ENCODE measurements at regions not wholly inside any gene's neighbourhood (a gene's known extent, or its start where the extent isn't known, plus 50 kb on each side); places are given as distances from the start of the nearest gene placed in this dataset.

DNA sequence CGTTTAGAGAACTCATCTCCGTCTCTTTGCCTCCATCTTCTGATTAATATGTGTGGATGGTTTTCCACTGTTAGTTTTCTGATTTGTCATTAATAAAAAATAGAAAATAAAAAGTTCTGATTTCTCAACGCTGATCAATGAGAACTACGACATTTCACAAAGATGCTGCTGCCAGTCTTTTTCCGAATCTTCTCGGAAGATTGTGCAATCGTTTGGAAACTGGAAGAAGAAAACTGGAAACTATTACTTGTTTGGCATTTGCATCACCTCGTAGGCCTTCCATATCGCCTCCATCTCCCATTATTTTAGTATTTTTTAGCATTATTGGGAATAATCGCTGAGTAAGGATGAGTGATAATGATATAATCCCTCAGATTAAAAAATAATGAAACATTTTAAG, 123.2 kb upstream of the KLF6 start:
- no peak for DNase-seq

DNA sequence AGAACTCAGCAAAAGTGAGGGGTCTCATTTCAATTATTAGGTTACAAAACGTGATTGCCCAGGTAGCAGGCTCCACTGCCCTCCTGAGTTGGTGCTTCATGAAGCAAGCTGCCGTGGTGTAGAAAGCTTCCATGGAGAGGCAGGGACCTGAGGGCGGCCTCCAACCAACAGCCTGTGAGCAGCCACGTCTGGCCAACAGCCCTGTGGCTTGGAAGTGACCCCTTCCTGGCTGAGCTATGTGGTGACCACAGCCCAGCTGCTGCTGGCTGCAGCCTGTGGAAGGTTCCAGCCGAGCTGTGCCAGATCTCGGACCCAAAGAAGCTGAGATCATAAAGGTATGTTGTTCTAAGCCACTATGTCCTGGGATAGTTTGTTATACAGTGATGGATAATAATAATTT, 122.5 kb upstream of the KLF6 start:
- no peak for DNase-seq

DNA sequence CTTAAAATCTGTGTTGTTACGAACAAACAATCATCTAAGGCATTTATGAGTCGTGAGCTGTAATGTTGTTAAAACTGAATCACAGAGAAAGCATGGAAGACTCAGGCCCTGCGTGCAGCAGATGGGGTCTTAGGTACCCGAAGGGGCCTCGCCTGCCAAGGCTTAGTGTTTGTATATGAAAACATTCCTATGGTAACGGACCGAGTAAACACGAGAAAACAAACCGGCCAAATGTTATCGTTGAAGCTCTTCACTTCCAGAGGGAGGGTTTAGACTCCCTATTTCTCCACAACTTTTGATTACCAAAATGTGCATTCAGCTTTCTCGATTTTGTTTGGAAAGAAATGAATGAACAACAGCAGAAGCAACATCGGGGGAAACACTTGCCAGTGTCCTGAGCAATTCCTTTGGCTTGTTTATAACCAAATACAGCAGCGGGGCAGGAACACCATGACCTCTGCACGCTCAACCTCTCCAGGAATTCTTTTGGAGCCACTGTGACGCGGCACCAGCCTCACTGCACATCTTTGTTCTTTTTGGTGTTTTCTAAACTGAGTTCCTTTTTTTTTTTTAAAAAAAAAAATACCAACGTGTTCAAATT, 121.6 kb upstream of the KLF6 start:
- no peak for DNase-seq

DNA sequence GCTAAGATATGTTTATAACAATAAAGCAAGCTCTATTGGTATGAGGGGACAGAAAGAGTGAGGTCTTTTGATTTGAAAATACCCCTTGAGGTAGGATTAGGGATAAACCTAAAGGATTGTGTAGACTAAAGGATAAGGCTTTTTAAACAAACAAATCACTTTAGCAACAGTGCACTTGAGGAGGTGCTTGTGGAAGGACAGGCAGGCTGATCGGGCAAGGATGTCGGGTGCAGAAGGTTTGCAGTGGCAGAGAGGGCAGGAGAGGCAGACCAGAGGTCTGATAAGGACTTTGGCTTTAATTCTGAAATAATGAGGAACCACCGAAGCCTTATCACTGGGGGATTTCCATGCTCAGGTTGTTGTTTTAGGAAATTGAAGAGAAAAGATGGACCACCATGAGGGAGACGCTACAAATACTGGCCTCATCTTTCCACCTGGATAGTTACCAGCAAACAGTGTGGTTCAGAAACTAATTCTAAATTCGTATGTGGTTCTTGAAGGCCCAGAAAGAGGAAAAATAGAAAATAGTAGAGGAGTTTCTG, 119.5 kb upstream of the KLF6 start:
- no peak for DNase-seq

DNA sequence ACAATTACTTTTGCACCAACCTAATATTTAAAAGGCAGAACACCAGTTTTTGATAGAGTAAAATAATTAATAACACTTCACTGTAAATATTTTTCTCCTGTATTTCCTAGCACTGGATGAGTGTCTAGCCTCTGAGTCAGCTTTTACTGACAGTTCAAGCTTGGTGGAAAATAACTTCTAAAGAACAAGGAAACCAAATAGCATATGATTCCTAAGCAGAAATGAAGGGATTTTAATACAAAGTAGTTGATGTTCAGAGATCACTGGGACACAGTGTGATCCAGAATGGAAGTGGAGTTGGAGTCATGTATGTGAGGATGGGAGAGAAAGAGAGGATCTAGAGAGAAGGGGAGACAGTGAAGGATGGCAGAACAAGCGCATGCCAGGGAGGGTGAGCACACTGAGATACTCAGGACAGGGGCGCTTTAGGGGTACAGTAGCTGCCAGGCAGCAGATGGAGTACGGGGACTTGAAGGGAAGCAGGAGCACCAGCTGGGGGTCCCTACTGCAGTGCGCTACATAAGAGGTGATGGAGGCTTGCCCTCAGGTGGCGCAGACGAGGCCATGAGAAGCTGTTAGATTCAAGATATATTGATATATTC, 117.9 kb upstream of the KLF6 start:
- DNase-seq: no peak

DNA sequence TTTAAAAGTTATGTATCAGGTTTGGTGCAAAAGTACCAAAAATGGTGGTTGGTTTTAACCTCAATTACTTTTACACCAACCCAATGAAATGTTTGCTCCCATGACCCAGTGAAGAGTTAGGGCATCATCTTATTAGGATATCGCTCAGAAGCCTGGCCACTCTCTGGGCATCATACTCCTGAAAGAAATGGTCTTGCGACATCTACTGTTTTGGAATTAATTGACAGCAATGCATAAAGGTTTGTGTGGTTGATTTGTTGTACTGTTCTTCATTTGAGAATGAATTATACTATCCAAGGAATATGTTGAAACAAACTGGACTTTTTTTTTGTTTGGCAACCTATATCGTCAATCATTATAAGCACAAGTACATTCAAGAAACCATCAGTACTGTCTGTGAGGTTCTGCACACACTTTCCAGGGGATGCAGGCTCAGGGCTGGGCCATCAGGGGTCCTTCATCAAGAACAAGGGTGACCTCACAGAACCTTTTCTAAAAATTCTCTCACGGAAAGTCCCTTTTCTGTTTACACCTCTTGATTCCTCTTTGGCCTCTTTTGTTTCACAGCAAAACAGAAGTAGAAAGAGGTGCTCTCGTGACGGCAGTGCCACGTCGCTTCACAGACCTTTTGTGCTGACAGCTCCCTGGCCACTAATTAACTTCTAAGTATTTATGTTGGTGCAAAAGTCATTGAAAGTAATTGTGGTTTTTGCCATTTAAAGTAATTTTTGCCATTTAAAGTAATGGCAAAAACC, 117.2 kb upstream of the KLF6 start:
- DNase-seq: peak in 1 of 2 experiments; percentile 34

DNA sequence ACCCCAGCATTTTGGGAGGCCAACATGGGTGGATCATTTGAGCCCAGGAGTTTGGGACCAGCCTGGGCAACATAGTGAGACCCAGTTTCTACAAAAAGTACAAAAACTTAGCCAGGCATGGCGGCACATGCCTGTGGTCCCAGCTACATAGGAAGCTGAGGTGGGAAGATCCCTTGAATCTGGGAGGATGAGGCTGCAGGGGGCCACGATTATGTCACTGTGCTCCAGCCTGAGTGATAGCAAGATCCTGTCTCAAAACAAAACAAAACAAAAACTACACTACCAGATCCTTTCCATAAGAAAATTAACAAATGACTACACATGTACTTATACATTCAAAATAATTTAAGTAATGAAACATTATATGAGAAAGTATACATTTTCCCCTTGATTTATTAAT, 116.4 kb upstream of the KLF6 start:
- DNase-seq: no peak

DNA sequence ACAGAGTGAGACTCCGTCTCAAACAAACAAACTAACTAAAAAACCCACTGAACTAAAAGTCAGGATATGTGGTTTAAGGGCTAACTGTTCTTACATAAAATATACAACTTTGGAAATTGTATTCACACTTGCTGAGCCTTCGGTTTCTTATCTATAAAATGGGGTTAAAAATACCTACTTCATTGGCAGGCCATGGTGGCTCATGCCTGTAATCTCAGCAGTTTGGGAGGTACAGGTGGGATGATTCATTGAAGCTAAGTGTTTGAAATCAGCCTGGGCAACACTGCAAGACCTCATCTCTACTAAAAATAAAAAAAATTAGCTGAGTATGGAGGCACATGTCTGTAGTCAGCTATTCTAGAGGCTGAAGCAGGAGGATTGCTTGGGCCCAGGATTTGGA, 115.4 kb upstream of the KLF6 start:
- DNase-seq: no peak

DNA sequence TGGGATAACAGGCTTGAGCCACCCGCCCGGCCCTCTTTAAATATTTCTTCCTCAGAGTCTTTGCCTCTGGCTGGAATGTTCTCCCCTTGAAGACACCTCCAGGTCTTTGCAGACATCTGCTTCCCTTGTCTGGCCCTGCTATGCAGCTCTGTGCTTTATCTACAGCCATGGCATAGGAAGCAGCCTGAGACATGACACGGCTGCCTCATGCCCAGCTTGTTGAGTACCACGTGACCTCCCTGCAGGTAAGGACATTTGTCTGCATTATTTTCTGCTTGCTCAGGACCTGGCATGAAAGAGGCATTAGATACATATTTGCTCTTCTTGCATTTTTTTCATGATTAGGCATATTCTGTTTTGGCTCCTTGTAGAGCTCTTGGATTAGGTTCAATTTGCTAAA, 113.8 kb upstream of the KLF6 start:
- DNase-seq: no peak

DNA sequence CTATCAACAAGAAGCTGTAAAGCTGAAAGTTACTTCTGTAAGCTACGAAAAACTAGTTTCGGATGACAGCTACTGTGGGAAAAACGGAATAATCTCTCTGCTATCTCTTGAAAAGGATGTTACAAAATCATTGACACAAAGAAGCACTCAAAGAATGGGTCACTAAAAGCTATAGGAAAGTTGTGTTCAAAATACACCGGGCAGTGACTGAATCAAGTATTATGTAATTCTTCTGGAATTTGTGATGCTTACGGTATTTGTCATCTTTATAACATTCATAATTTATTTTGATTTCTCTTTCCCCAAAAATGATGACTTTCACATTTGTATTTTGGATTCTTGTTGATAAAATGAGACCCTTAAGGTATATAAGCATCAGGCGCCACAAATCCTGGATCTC, 112.1 kb upstream of the KLF6 start:
- DNase-seq: no peak

DNA sequence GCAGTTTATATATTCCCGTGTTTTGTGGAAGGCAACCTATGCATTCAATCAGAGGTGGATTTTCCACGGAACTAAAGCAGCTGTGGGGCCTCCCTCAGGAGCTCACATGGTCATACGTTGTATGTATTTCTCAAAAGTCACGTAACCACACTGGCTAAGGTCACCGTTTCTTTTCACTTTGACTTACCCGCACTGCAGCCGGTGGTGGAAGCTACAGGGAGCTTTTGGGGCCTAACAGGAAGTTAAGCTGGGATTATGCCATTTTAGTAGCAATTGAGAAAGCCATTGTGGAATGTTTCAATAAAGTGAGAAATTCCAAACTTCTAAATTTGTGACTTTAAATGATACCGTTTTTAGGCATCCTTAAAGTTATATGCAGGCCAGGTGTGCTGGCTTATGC, 111.2 kb upstream of the KLF6 start:
- DNase-seq: no peak

DNA sequence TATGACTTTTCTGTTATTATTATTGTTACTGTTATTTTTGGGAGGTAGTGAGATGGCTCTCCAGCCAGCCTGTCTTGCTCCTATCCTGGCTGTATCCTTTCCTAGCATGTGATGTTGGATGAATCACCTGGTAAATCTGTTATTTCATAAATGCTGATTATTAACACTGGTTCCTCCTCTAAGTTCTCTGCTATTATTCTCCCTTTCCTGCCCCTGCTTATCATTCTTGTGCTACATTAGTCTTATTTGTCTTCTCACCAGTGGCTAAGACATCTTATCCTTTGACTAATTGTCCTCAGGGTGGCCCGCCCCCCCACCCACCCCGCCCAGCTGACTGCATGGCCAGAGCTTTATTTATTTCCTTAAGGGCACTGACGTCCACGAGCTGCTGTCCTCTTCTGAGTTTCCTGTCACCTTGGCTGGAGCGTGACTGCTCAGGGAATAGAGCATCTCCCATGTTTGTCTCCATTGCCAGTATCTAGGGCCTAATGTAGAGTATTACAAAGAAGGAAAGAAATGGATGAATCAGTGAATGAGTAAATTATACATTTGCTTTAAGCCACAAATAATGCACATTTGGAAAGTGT, 110.1 kb upstream of the KLF6 start:
- DNase-seq: no peak

DNA sequence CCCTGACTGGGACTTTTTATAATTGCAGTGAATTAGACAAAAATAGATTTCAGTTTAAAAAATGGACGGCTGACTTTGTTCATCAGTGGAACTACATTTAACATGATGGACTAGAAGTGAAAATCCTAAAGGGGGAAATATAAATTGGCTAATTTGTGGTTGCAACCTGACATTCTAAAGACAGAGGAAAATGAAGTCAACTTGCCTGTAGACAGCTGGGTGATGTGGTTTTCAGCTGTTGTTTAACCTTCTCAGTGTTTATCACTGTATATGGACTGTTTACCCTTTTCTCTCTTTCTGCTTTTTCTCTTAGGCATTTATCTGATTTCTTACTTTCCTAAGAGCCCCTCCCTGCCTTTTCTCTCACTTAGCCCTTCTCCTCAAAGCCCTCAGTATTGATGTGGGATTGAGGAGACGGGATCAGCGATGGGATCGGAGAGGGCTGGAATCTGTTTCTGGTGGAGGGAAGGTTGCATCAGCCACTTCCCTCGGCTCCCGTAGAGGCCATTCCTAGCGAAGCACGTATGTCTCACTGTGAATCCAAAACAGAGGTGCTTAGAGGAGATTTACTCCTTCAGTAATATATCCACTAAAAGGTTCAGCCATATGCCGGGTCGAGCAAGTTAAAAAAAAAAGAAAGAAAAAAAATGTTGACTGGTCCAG, 109.0 kb upstream of the KLF6 start:
- no peak for DNase-seq

DNA sequence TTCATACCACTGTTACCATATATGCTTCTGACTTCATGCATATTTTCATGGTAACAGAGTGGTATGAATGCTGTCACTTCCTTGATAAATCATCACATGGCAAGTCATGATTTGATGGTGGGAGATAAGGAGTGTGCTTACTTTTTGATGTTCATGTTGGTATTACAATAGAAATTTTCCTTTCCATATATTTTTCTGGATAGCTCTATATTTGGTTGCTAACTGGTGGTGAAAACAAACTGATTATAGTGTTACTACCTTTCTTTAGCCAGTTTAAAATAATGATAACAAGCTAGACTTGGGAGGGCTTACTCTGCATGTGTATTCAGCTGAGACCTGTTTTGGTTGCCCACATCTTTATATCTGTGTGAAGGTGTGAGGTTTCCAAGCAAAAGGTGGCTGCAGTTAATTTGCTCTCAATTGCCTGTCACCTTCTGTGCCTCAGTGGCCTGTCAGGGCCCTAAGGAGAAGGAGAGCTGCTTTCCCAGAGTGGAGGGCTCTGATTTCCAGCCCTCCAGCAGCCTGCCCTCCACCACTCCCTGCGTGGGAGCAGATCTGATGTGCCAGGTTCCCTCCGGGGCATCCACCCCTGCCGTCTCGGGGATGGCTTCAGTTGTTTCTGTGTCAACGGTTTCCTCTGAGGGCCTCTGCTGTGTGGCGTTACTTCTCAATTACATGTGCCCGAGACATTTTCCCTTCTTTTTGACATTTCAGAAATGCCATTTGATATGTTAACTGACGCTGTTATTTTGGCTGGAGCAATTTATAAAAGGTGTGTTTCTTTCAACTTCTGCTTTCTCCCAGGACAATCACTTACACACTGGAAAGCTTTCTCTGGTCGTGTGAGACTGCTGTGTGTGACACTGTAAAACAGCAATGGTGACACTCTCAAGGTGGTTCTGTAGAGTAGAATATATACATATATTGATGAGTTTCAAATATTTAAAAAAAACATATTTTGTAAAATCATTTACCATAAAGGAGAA, 107.7 kb upstream of the KLF6 start:
- DNase-seq: no peak

DNA sequence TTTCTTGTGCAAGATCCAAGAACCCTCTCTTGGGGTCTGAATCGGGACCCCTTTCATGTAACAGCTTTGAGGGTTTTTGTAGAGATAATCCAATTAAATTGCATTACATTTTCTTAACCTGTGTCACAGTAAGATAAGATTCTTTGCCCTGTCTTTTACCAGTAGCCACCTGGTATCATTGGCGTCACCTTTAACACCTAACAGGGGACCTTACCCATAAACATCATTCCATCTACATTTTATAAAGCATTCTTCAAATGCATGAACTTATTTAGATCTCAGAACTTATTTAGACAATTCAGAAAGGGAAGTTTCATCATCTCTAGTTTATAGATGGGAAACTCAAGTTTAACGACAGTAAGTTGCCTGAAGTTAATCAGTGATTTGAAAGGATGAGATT, 106.4 kb upstream of the KLF6 start:
- DNase-seq: no peak

DNA sequence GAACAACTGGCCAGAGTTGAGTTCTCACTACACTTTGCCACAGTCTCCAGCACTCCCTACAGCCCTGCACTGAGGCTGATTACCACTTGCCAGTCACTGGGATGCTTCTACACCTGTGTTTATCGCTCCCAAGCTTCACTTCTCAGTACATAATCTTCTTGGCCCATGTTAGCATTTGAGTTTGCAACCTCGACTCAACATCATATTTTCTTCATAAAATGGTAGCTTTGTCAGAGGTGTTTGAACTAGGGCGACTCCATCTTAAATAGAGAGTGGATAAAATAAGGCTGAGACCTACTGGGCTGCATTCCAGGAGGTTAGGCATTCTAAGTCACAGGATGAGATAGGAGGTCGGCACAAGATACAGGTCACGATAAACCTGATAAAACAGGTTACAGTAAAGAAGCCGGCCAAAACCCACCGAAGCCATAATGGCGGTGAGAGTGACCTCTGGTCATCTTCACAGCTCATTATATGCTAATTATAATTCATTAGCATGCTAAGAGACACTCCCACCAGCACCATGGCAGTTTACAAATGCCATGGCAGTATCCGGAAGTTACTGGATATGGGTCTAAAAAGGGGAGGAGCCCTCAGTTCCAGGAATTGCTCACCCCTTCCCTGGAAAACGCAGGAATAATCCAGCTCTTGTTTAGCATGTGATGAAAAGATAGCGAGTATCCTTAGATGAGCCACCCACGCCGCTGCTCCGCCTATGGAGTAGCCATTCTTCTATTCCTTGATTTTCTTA, 105.8 kb upstream of the KLF6 start:
- DNase-seq: no peak

DNA sequence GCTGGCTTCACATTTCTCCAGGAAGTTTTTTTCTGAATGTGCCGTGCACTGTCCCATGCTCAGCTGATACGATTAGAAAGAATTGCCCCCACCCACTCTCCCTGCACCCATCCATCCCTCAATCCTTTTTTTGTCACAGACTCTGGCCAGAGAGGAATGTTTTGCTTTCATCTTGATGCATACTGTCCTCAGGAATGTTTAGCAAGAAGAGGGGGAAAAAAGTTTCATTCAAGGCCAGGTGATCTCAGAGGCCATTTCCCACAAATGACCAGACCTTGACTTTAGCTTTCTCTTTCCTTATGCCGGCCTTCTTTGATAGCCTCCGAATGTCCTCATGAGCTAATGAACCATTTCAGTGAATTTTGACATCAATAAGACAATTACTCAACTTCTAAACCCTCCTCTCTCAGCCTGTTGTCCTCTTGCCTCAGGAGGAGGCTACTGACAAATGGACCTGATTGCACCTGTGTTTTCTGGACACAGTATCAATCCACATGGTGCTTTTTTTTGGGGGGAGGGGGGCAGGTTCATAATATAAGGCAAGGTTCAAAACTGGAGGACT, 105.0 kb upstream of the KLF6 start:
- DNase-seq: no peak

DNA sequence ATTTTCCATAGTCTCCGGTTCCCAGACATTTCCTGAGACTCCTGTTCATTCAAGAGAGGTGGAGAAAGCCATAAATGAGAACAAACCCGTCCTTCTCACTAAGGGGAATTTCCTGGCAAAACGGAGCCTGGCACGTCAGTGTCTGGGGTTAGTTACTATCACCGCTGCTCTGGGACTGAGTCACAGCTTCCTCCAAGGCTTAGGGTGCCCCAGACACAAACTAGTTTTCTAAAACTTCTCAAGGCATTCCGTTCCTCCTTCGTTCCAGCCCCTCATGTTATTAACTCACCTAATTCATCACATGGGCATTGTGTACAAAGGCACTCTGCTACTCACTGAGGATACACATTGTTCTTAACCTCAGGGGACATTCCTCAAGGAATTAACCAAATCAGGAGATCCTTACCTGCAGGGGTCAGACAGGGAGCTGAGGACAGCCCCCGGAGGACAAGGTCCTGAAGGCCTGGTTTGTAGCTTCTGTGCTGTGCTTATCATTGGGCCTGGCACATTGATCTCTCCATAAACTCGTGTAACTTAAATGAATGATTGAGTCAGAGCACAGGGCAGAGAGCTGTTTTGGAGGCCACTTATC, 103.0 kb upstream of the KLF6 start:
- peak; percentile 27 to 63 for DNase-seq

DNA sequence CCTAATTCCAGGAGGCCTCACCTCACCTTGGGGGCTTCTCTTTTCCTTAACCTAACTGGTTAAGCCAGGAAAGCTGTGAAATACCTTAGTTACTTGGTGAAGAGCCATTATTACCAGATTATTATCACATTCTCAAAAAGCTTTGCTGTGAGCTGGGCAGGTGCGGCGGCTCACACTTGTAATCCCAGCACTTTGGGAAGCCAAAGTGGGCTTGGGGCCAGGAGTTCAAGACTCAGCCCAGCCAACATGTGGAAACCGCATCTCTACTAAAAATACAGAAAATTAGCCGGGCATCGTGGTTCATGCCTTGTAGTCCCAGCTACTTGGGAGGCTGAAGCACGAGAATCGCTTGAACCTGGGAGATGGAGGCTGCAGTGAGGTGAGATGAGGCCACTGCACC, 102.4 kb upstream of the KLF6 start:
- DNase-seq: no peak

DNA sequence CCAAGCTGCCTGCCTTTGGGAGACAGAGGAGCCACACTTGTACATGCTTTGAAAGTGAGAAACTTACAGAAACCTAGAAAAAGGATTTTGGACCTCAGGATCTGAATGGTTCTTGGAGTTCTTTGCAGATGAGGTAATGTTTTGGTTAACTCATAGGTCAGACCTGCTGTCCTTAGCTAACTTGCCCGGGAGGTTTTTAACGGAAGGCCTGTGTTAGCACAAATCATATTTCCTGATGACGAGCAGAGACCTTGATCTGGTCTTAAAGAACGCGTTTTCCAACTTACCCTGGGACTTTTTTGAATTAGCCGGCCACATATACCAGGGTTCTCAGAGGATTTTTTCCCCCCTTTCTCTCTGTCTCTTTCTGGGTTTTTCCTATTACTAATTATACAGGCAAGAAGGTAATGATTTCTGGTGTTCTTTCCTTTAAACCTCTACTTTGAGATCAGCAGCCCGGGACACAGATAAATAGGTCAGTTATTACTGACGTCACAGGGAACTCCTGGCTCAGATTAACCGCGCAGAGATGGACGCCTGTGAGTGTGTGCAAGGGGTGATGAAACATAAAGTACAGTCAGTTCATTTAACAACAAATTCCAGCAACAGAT, 101.7 kb upstream of the KLF6 start:
- DNase-seq: no peak
